Type B pancreatic cell (in vitro differentiated cells): ENCODE measurements at regions not wholly inside any gene's neighbourhood (a gene's known extent, or its start where the extent isn't known, plus 50 kb on each side); places are given as distances from the start of the nearest gene placed in this dataset.
"Not testable (repeated sequence)": the region's sequence is repeated elsewhere in the genome, so short reads cannot be mapped to it uniquely, and the experiment has no call there.

Source experiments
- DNase-seq: peaks from one replicate; pipeline ENCODE4 v3.0.0; 2021; ENCODE audit warnings: mixed read lengths; ENCODE audit not compliant: unreplicated experiment; ENCODE audit errors: extremely low spot score
- H3K27ac Mint-ChIP-seq: 2 replicates; pipeline ENCODE4 v1.8.0; 2021; ENCODE audit warnings: mild to moderate bottlenecking, mixed read lengths
- H3K27me3 Mint-ChIP-seq: 2 replicates; pipeline ENCODE4 v1.8.0; 2021; ENCODE audit warnings: mixed read lengths
- H3K36me3 Mint-ChIP-seq: 2 replicates; pipeline ENCODE4 v1.8.0; 2021; ENCODE audit warnings: mixed read lengths
- H3K4me1 Mint-ChIP-seq: one replicate; pipeline ENCODE4 v1.8.0; 2021; ENCODE audit warnings: mixed read lengths; ENCODE audit not compliant: unreplicated experiment
- H3K4me3 Mint-ChIP-seq: 2 replicates; pipeline ENCODE4 v1.8.0; 2021; ENCODE audit warnings: mild to moderate bottlenecking, mixed read lengths
- H3K9me3 Mint-ChIP-seq: 2 replicates; pipeline ENCODE4 v1.8.0; 2021; ENCODE audit warnings: mixed read lengths
- CTCF ChIP-seq: fragments of 200-600 bp; sonication (generic); conservative IDR thresholded peaks from 2 replicates; pipeline ENCODE4 v1.5.0; 2021; ENCODE audit warnings: antibody characterized with exemption, mild to moderate bottlenecking

- H3K36me3 Mint-ChIP-seq = no peaks in the 10 kb centered on the region
- H3K27me3 Mint-ChIP-seq = no peaks in the 10 kb centered on the region
- H3K27ac Mint-ChIP-seq = no peak overlapping the region
- H3K9me3 Mint-ChIP-seq = no peaks in the 10 kb centered on the region
- no peak for TF ChIP-seq CTCF
- no peaks in the 10 kb centered on the region for H3K4me1 Mint-ChIP-seq
- H3K4me3 Mint-ChIP-seq = no peak overlapping the region
- no peak for DNase-seq
Measured at GRCh38 chr7:106501605-106502580, 159.1 kb downstream of the CCDC71L start.

- no peak for TF ChIP-seq CTCF
- Mint-ChIP-seq H3K9me3 (peaks cover 6% of the 10 kb centered on the region), H3K27me3 (no peaks in the 10 kb centered on the region), H3K27ac (no peak overlapping the region), H3K4me1 (no peaks in the 10 kb centered on the region), H3K36me3 (no peaks in the 10 kb centered on the region), H3K4me3 (no peak overlapping the region)
- no peak for DNase-seq
Measured at GRCh38 chr7:106499897-106500296, 161.1 kb downstream of the CCDC71L start.

- H3K27me3 Mint-ChIP-seq, H3K27ac Mint-ChIP-seq: not testable (repeated sequence)
- peaks cover 14% of the 10 kb centered on the region for H3K9me3 Mint-ChIP-seq
Measured at GRCh38 chr7:106498005-106498404, 163.0 kb downstream of the CCDC71L start.

GRCh38 chr7:106493041-106493731, 167.8 kb downstream of the CCDC71L start:
- Mint-ChIP-seq H3K4me1 (no peaks in the 10 kb centered on the region), H3K4me3 (no peak overlapping the region), H3K9me3 (peaks cover 14% of the 10 kb centered on the region), H3K27me3 (no peaks in the 10 kb centered on the region), H3K36me3 (no peaks in the 10 kb centered on the region), H3K27ac (no peak overlapping the region)
- no peak for DNase-seq
- no peak for TF ChIP-seq CTCF

More at GRCh38 chr7:106498005-106498404, 163.0 kb downstream of the CCDC71L start:
- H3K36me3 Mint-ChIP-seq, H3K4me1 Mint-ChIP-seq, H3K4me3 Mint-ChIP-seq, DNase-seq: not testable (repeated sequence)

- no peaks in the 10 kb centered on the region for H3K9me3 Mint-ChIP-seq
- H3K27me3 Mint-ChIP-seq = no peaks in the 10 kb centered on the region
- no peak for DNase-seq
- peaks cover 3% of the 10 kb centered on the region for H3K4me1 Mint-ChIP-seq
- no peaks in the 10 kb centered on the region for H3K36me3 Mint-ChIP-seq
- TF ChIP-seq CTCF = no peak
- no peak overlapping the region for H3K27ac Mint-ChIP-seq
- no peak overlapping the region for H3K4me3 Mint-ChIP-seq
Measured at GRCh38 chr7:106488465-106488864, 172.5 kb downstream of the CCDC71L start.

GRCh38 chr7:106487892-106488291, 173.1 kb downstream of the CCDC71L start:
- H3K9me3 Mint-ChIP-seq = no peaks in the 10 kb centered on the region
- no peak overlapping the region for H3K27ac Mint-ChIP-seq
- H3K4me1 Mint-ChIP-seq = peaks cover 3% of the 10 kb centered on the region
- H3K4me3 Mint-ChIP-seq = no peak overlapping the region
- no peaks in the 10 kb centered on the region for H3K36me3 Mint-ChIP-seq
- TF ChIP-seq CTCF = no peak
- H3K27me3 Mint-ChIP-seq = no peaks in the 10 kb centered on the region
- DNase-seq = no peak
